ENCODE measurements at regions not wholly inside any gene's neighbourhood (a gene's known extent, or its start where the extent isn't known, plus 50 kb on each side); places are given as distances from the start of the nearest gene placed in this dataset.

DNA sequence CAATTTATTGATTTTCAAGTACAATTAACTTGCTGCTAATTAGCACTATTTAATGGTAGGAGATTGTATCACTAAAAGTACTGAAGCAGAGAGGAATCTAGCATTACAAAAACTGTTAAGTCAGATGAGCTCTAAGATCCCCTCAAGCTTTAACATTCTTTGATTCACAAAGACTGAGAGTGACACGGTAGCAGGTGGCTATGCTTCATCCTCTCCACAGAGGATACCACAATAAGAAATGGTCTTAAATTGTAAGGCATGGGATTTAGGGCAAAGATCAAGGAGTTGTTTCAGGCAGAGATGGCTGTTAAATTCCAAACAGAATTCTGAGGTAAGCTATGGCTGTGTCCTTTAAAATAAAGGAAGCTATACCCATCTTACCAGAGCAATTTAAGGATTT is 67.8 kb upstream of the BEND6 start:
- no peaks in the 10 kb centered on the region for H3K36me3 ChIP-seq (replicated peaks in 1 of 2; ENCODE audit: control insufficient read depth in 1 of 2, insufficient read depth in 2 of 2, low read length in 2 of 2)
- FAIRE-seq = no peak
- no peaks in the 10 kb centered on the region for H3K79me2 ChIP-seq (ENCODE audit: insufficient read depth, low read length)
- ChIA-PET POLR2A (no interaction called here), CTCF (ENCODE audit: low intra/inter-chr PET ratio, low total read pairs) (no interaction called here)
- H4K20me1 ChIP-seq (ENCODE audit: insufficient read depth, low read length) = no peaks in the 10 kb centered on the region
- peaks cover 15% of the 10 kb centered on the region for H3K4me1 ChIP-seq (ENCODE audit: insufficient read depth, low read length)
- WGBS (ENCODE audit: low lambda C conversion rate) = 33% methylated on average over 1 of the region's 1 CpG
- ATAC-seq = no peak
- H3K27me3 ChIP-seq (ENCODE audit: control insufficient read depth in 1 of 2, insufficient read depth in 2 of 2, low read length in 2 of 2) = no peaks in the 10 kb centered on the region
- H3K9me3 ChIP-seq (ENCODE audit: low read length) = no peaks in the 10 kb centered on the region
- no peak overlapping the region for H3K9ac ChIP-seq (ENCODE audit: insufficient read depth, low read depth, low read length)
- H3K27ac ChIP-seq (ENCODE audit: extremely low read length, insufficient read depth, low read length) = no peak overlapping the region
- no TSS peak for BruUV-seq (replicated peaks)
- TF ChIP-seq ZNF773 (CRISPR knock-in tag; IDR thresholded peaks at IDR 0.05; ENCODE audit: borderline replicate concordance) = no peak
- TF ChIP-seq TOPORS (CRISPR knock-in tag; IDR thresholded peaks at IDR 0.05) = no peak
- DNase-seq (ENCODE audit: low spot score) = no peak
- intact Hi-C loops (cut with micrococcal nuclease; ENCODE audit: unreplicated experiment) (no loop called here), in situ Hi-C loops (cut with HindIII; ENCODE audit: extremely low pct_ligation_motif_present, low pct_unique_long_range_greater_than_20kb) (no loop called here)
- no peak overlapping the region for H3K4me3 ChIP-seq (replicated peaks in 1 of 3; ENCODE audit: insufficient read depth in 1 of 3, low read depth in 2 of 3, low read length in 3 of 3)
- no peak overlapping the region for H3K4me2 ChIP-seq (ENCODE audit: low read depth, low read length)
- no peak overlapping the region for H2AFZ ChIP-seq (ENCODE audit: low read length)

DNA sequence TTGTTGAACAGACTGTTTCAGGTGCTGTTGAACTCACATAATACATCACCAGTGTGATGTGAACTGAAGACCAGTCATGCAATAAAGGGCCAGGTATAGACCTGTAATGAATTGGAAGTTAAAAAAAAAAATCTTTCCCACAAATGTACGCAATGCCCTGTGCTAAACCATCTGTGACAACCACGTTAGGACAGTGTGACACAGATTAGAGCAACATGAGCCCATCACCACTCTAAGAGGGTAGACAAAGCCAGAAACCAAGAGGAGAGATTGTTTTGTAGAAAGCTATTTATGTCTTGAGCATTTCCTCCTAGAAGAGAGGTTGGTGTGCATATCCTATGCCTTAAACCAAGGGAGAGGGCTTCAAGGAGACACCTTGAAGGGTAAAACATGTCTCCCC is 77.0 kb upstream of the BEND6 start:
- no peaks in the 10 kb centered on the region for H3K9me3 ChIP-seq (ENCODE audit: low read length)
- in situ Hi-C loops (cut with HindIII; ENCODE audit: extremely low pct_ligation_motif_present, low pct_unique_long_range_greater_than_20kb) = no loop called here
- no TSS peak for BruUV-seq (replicated peaks)
- no peaks in the 10 kb centered on the region for H3K27me3 ChIP-seq (ENCODE audit: control insufficient read depth in 1 of 2, insufficient read depth in 2 of 2, low read length in 2 of 2)
- intact Hi-C loops (cut with micrococcal nuclease; ENCODE audit: unreplicated experiment) = no loop called here
- ATAC-seq (no peak), FAIRE-seq (no peak), DNase-seq (ENCODE audit: low spot score) (no peak)
- no peaks in the 10 kb centered on the region for H3K79me2 ChIP-seq (ENCODE audit: insufficient read depth, low read length)
- H3K27ac ChIP-seq (ENCODE audit: extremely low read length, insufficient read depth, low read length) = no peak overlapping the region
- ChIA-PET CTCF (ENCODE audit: low intra/inter-chr PET ratio, low total read pairs) (no interaction called here), POLR2A (no interaction called here)
- H4K20me1 ChIP-seq (ENCODE audit: insufficient read depth, low read length) = no peaks in the 10 kb centered on the region
- H3K4me3 ChIP-seq (replicated peaks in 1 of 3; ENCODE audit: insufficient read depth in 1 of 3, low read depth in 2 of 3, low read length in 3 of 3) = no peak overlapping the region
- H2AFZ ChIP-seq (ENCODE audit: low read length) = no peak overlapping the region
- H3K36me3 ChIP-seq (replicated peaks in 1 of 2; ENCODE audit: control insufficient read depth in 1 of 2, insufficient read depth in 2 of 2, low read length in 2 of 2) = no peaks in the 10 kb centered on the region
- peaks cover 15% of the 10 kb centered on the region for H3K4me1 ChIP-seq (ENCODE audit: insufficient read depth, low read length)
- no peak overlapping the region for H3K9ac ChIP-seq (ENCODE audit: insufficient read depth, low read depth, low read length)
- no peak overlapping the region for H3K4me2 ChIP-seq (ENCODE audit: low read depth, low read length)
- 49% methylated on average over 2 of the region's 2 CpGs for WGBS (ENCODE audit: low lambda C conversion rate)
- no peak for TF ChIP-seq ZNF768 (CRISPR knock-in tag; IDR thresholded peaks at IDR 0.05)
- TF ChIP-seq NR2F2 (IDR thresholded peaks at IDR 0.05; ENCODE audit: borderline replicate concordance, low read depth) = no peak
- TF ChIP-seq ERF (CRISPR knock-in tag; IDR thresholded peaks at IDR 0.05) = no peak
- TF ChIP-seq TGIF2 (CRISPR knock-in tag; IDR thresholded peaks at IDR 0.05) = no peak
- no peak for TF ChIP-seq ZNF205 (CRISPR knock-in tag; IDR thresholded peaks at IDR 0.05)
- TF ChIP-seq, protein P1, sequence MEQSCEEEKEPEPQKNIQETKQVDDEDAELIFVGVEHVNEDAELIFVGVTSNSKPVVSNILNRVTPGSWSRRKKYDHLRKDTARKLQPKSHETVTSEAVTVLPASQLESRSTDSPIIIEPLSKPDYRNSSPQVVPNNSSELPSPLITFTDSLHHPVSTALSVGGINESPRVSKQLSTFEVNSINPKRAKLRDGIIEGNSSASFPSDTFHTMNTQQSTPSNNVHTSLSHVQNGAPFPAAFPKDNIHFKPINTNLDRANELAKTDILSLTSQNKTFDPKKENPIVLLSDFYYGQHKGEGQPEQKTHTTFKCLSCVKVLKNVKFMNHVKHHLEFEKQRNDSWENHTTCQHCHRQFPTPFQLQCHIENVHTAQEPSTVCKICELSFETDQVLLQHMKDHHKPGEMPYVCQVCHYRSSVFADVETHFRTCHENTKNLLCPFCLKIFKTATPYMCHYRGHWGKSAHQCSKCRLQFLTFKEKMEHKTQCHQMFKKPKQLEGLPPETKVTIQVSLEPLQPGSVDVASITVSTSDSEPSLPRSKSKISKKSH (CRISPR knock-in tag; IDR thresholded peaks at IDR 0.05; ENCODE audit: borderline replicate concordance) = no peak
- TF ChIP-seq ZSCAN25 (CRISPR knock-in tag; IDR thresholded peaks at IDR 0.05) = no peak
- no peak for TF ChIP-seq ZNF567 (CRISPR knock-in tag; IDR thresholded peaks at IDR 0.05; ENCODE audit: borderline replicate concordance)
- TF ChIP-seq POLR2G (IDR thresholded peaks at IDR 0.05; ENCODE audit: low read depth, low read length) = no peak
- no peak for TF ChIP-seq TCF7L2 (IDR thresholded peaks at IDR 0.05; ENCODE audit: low read depth, low read length)
- TF ChIP-seq, protein P2, sequence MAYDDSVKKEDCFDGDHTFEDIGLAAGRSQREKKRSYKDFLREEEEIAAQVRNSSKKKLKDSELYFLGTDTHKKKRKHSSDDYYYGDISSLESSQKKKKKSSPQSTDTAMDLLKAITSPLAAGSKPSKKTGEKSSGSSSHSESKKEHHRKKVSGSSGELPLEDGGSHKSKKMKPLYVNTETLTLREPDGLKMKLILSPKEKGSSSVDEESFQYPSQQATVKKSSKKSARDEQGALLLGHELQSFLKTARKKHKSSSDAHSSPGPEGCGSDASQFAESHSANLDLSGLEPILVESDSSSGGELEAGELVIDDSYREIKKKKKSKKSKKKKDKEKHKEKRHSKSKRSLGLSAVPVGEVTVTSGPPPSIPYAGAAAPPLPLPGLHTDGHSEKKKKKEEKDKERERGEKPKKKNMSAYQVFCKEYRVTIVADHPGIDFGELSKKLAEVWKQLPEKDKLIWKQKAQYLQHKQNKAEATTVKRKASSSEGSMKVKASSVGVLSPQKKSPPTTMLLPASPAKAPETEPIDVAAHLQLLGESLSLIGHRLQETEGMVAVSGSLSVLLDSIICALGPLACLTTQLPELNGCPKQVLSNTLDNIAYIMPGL (CRISPR knock-in tag; IDR thresholded peaks at IDR 0.05; ENCODE audit: borderline replicate concordance in 1 of 2, low read depth in 1 of 2) = no peak
- TF ChIP-seq RAD51 (IDR thresholded peaks at IDR 0.05; ENCODE audit: borderline replicate concordance) = no peak

All from HepG2 (cell line).